ENCODE measurements at regions not wholly inside any gene's neighbourhood (a gene's known extent, or its start where the extent isn't known, plus 50 kb on each side); places are given as distances from the start of the nearest gene placed in this dataset.

GRCh38 chr5:92640340-92640739 lies 940.7 kb downstream of the NR2F1-AS1 start:
- no peaks in the 10 kb centered on the region for H3F3A ChIP-seq (ENCODE audit: insufficient read depth, low read length, poor library complexity, severe bottlenecking)
- no peak overlapping the region for H3K4me2 ChIP-seq (ENCODE audit: low read length)
- no peak overlapping the region for H3K9ac ChIP-seq (ENCODE audit: low read length)
- H3K4me3 ChIP-seq (ENCODE audit: low read length): no peak overlapping the region
- H2AFZ ChIP-seq (ENCODE audit: low read depth, low read length): no peak overlapping the region
- no peak overlapping the region for H3K27ac ChIP-seq (ENCODE audit: low read length)
- no peaks in the 10 kb centered on the region for H4K20me1 ChIP-seq (ENCODE audit: insufficient read depth)
- H3K36me3 ChIP-seq (ENCODE audit: insufficient read depth, low read length): no peaks in the 10 kb centered on the region
- no peaks in the 10 kb centered on the region for H3K9me3 ChIP-seq (ENCODE audit: low read length)
- no peaks in the 10 kb centered on the region for H3K79me2 ChIP-seq (replicated peaks; ENCODE audit: insufficient read depth, low read length)
- H3K9me2 ChIP-seq (ENCODE audit: insufficient read depth, low read length): no peaks in the 10 kb centered on the region
- TF ChIP-seq POLR2AphosphoS5 (IDR thresholded peaks at IDR 0.05): peak; percentile 15
- TF ChIP-seq REST (IDR thresholded peaks at IDR 0.05; ENCODE audit: borderline replicate concordance): no peak
- peak; percentile 21 for TF ChIP-seq EP300 (conservative IDR thresholded peaks at IDR 0.05; ENCODE audit: poor library complexity, severe bottlenecking)
- H3K27me3 ChIP-seq (ENCODE audit: insufficient read depth, low read depth, low read length): no peaks in the 10 kb centered on the region

DNA sequence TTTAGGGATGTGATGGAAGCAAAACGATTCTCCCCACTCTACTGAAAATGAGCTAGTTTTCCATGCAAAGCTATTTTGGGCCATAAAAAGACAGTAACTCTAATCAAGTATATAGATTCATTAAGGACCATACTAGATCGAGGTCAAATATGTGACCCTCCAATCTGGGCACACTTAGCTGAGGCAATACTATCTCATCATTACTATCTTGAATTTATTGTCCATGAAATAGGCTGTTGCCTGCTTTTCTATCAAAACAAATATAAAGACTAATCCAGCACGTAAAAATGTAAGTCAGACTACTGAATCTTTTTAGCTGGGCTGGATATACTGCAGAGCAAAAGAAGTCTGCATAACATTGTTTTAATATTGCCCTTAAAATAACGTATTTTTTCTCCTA lies 943.1 kb downstream of the NR2F1-AS1 start:
- no peaks in the 10 kb centered on the region for H3K9me3 ChIP-seq (ENCODE audit: low read length)
- TF ChIP-seq POLR2AphosphoS5 (IDR thresholded peaks at IDR 0.05) (no peak), EZH2 (IDR thresholded peaks at IDR 0.05; ENCODE audit: borderline replicate concordance, insufficient read depth, low read length, poor library complexity, severe bottlenecking) (no peak), MXI1 (conservative IDR thresholded peaks at IDR 0.05; ENCODE audit: poor library complexity, severe bottlenecking) (no peak), CTCF (IDR thresholded peaks at IDR 0.05; ENCODE audit: poor library complexity, severe bottlenecking) (no peak), SMC3 (conservative IDR thresholded peaks at IDR 0.05; ENCODE audit: poor library complexity) (no peak), RAD21 (conservative IDR thresholded peaks at IDR 0.05) (no peak), REST (IDR thresholded peaks at IDR 0.05; ENCODE audit: borderline replicate concordance) (no peak), EP300 (conservative IDR thresholded peaks at IDR 0.05; ENCODE audit: poor library complexity, severe bottlenecking) (no peak), TAF1 (IDR thresholded peaks at IDR 0.05; ENCODE audit: low read depth) (no peak)
- H3K79me2 ChIP-seq (replicated peaks; ENCODE audit: insufficient read depth, low read length): no peaks in the 10 kb centered on the region
- H3K9me2 ChIP-seq (ENCODE audit: insufficient read depth, low read length): no peaks in the 10 kb centered on the region
- no peaks in the 10 kb centered on the region for H3K27me3 ChIP-seq (ENCODE audit: insufficient read depth, low read depth, low read length)
- H3K9ac ChIP-seq (ENCODE audit: low read length): no peak overlapping the region
- no peak overlapping the region for H3K27ac ChIP-seq (ENCODE audit: low read length)
- H3F3A ChIP-seq (ENCODE audit: insufficient read depth, low read length, poor library complexity, severe bottlenecking): no peaks in the 10 kb centered on the region
- H2AFZ ChIP-seq (ENCODE audit: low read depth, low read length): no peak overlapping the region
- no peak overlapping the region for H3K4me2 ChIP-seq (ENCODE audit: low read length)
- H4K20me1 ChIP-seq (ENCODE audit: insufficient read depth): no peaks in the 10 kb centered on the region
- H3K4me3 ChIP-seq (ENCODE audit: low read length): no peak overlapping the region
- no peaks in the 10 kb centered on the region for H3K36me3 ChIP-seq (ENCODE audit: insufficient read depth, low read length)
